ENCODE measurements at regions not wholly inside any gene's neighbourhood (a gene's known extent, or its start where the extent isn't known, plus 50 kb on each side); places are given as distances from the start of the nearest gene placed in this dataset.

DNA sequence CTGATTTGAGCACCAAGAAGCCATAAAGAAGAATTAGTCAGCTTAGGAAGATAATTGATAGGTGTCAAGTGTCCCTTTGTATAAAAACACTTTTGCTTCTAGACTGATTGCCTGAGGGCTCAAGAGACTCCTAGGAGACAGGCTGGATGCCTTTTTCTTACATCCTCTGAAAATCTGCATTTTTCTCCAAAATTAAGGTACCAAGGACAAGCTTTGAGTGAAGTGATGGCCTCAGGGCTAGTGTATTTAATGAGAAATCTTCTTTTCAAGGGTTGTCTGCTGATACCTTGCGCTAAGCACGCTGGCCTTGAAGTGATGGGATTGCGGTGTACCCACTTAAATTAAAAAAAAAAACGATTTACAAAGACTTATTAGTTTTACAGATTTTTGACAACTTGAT, 304.0 kb downstream of the TLR4 start:
- TF ChIP-seq, protein P1, sequence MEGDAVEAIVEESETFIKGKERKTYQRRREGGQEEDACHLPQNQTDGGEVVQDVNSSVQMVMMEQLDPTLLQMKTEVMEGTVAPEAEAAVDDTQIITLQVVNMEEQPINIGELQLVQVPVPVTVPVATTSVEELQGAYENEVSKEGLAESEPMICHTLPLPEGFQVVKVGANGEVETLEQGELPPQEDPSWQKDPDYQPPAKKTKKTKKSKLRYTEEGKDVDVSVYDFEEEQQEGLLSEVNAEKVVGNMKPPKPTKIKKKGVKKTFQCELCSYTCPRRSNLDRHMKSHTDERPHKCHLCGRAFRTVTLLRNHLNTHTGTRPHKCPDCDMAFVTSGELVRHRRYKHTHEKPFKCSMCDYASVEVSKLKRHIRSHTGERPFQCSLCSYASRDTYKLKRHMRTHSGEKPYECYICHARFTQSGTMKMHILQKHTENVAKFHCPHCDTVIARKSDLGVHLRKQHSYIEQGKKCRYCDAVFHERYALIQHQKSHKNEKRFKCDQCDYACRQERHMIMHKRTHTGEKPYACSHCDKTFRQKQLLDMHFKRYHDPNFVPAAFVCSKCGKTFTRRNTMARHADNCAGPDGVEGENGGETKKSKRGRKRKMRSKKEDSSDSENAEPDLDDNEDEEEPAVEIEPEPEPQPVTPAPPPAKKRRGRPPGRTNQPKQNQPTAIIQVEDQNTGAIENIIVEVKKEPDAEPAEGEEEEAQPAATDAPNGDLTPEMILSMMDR (optimal IDR thresholded peaks at IDR 0.05 in 1 of 3, IDR thresholded peaks at IDR 0.05 in 1 of 3, conservative IDR thresholded peaks at IDR 0.05 in 1 of 3; ENCODE audit: extremely low read depth in 1 of 3, insufficient read depth in 2 of 3, low read length in 3 of 3): no peak
- TF ChIP-seq EZH2 (IDR thresholded peaks at IDR 0.05; ENCODE audit: low read length): no peak
